ENCODE measurements at regions not wholly inside any gene's neighbourhood (a gene's known extent, or its start where the extent isn't known, plus 50 kb on each side); places are given as distances from the start of the nearest gene placed in this dataset.

GRCh38 chr9:18159254-18159653, 314.7 kb upstream of the ADAMTSL1 start:
- DNase-seq: no peak

GRCh38 chr9:18163146-18163545, 310.8 kb upstream of the ADAMTSL1 start:
- no peak for DNase-seq

- no peak for DNase-seq
Observed at GRCh38 chr9:18167733-18168132, 306.2 kb upstream of the ADAMTSL1 start.

- DNase-seq: no peak
Observed at GRCh38 chr9:18173923-18174322, 300.0 kb upstream of the ADAMTSL1 start.

GRCh38 chr9:18182636-18183035, 291.3 kb upstream of the ADAMTSL1 start:
- DNase-seq: no peak

- DNase-seq: no peak
Observed at GRCh38 chr9:18183974-18184373, 290.0 kb upstream of the ADAMTSL1 start.

- DNase-seq: no peak
Observed at GRCh38 chr9:18184401-18184800, 289.6 kb upstream of the ADAMTSL1 start.

GRCh38 chr9:18185196-18185595, 288.8 kb upstream of the ADAMTSL1 start:
- DNase-seq: no peak

GRCh38 chr9:18188971-18189370, 285.0 kb upstream of the ADAMTSL1 start:
- no peak for DNase-seq

GRCh38 chr9:18189871-18190670, 283.9 kb upstream of the ADAMTSL1 start:
- DNase-seq: no peak

- no peak for DNase-seq
Observed at GRCh38 chr9:18190671-18191374, 283.1 kb upstream of the ADAMTSL1 start.

GRCh38 chr9:18194316-18194715, 279.6 kb upstream of the ADAMTSL1 start:
- DNase-seq: no peak

GRCh38 chr9:18195223-18195622, 278.7 kb upstream of the ADAMTSL1 start:
- no peak for DNase-seq

- no peak for DNase-seq
Observed at GRCh38 chr9:18202924-18203323, 271.0 kb upstream of the ADAMTSL1 start.

GRCh38 chr9:18207735-18208134, 266.2 kb upstream of the ADAMTSL1 start:
- DNase-seq: no peak

GRCh38 chr9:18208166-18209059, 265.5 kb upstream of the ADAMTSL1 start:
- DNase-seq: no peak

GRCh38 chr9:18215626-18216025, 258.3 kb upstream of the ADAMTSL1 start:
- no peak for DNase-seq

GRCh38 chr9:18216376-18216775, 257.6 kb upstream of the ADAMTSL1 start:
- DNase-seq: no peak

- no peak for DNase-seq
Observed at GRCh38 chr9:18228101-18228500, 245.9 kb upstream of the ADAMTSL1 start.

- DNase-seq: no peak
Observed at GRCh38 chr9:18229992-18230676, 243.8 kb upstream of the ADAMTSL1 start.

- DNase-seq: no peak
Observed at GRCh38 chr9:18233311-18233710, 240.6 kb upstream of the ADAMTSL1 start.

- DNase-seq: no peak
Observed at GRCh38 chr9:18233776-18234445, 240.0 kb upstream of the ADAMTSL1 start.

Measured in stimulated activated CD4-positive, alpha-beta T cell treated with anti-CD3 and anti-CD28 coated beads, Interleukin-4, amount 100 ng/mL, for 24 hours (primary cell).